ENCODE measurements at regions not wholly inside any gene's neighbourhood (a gene's known extent, or its start where the extent isn't known, plus 50 kb on each side); places are given as distances from the start of the nearest gene placed in this dataset.
"Not testable (repeated sequence)": the region's sequence is repeated elsewhere in the genome, so short reads cannot be mapped to it uniquely, and the experiment has no call there.

- CTCF ChIA-PET, result no interaction called here
- no peaks in the 10 kb centered on the region for H3F3A ChIP-seq (ENCODE audit: insufficient read depth, low read depth)
These were observed 553.0 kb downstream of the RPS29 start for GRCh38 chr14:49033131-49033530.

DNA sequence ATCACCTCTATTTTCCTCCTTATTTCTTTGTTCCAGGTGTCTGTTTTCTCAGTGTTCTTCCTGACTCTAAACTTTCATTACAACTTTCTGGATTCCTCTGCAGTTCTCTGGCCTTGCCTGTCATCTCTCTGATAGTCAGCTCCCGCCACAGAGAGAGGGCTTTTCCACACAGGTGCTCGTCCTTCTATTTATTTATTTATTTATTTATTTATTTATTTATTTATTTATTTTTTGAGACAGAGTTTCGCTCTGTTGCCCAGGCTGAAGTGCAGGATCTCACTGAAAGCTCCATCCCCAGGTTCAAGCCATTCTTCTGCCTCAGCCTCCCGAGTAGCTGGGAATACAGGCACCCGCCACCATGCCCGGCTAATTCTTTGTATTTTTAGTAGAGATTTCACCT lies 554.5 kb downstream of the RPS29 start:
- H3K4me3 ChIP-seq; H3K79me2 ChIP-seq (ENCODE audit: low read depth); H3K27ac ChIP-seq; H3K9me3 ChIP-seq (ENCODE audit: insufficient read depth, low read depth); H3K4me2 ChIP-seq; H3F3A ChIP-seq (ENCODE audit: insufficient read depth, low read depth); H2AFZ ChIP-seq; H4K20me1 ChIP-seq (ENCODE audit: insufficient read depth); intact Hi-C loops (cut with micrococcal nuclease; ENCODE audit: unreplicated experiment); DNase-seq; H3K27me3 ChIP-seq (ENCODE audit: insufficient read depth, low read depth); BruUV-seq (replicated peaks); CTCF ChIA-PET; H3K36me3 ChIP-seq (ENCODE audit: low read depth); H3K4me1 ChIP-seq (replicated peaks; ENCODE audit: insufficient read depth); H3K9me2 ChIP-seq (ENCODE audit: insufficient read depth); POLR2A ChIA-PET (ENCODE audit: unreplicated experiment): not testable (repeated sequence)

More at GRCh38 chr14:49033131-49033530, 553.0 kb downstream of the RPS29 start:
- POLR2A ChIA-PET (ENCODE audit: unreplicated experiment), result no interaction called here
- no peak for TF ChIP-seq EZH2 (IDR thresholded peaks at IDR 0.05; ENCODE audit: low read depth)
- TF ChIP-seq CTCF (conservative IDR thresholded peaks at IDR 0.05), result no peak
- no peaks in the 10 kb centered on the region for H4K20me1 ChIP-seq (ENCODE audit: insufficient read depth)
- H3K9me2 ChIP-seq (ENCODE audit: insufficient read depth), result no peaks in the 10 kb centered on the region; the same call in 1 of the 2 replicates
- no peak overlapping the region for H2AFZ ChIP-seq
- no peak overlapping the region for H3K4me2 ChIP-seq
- H3K27ac ChIP-seq, result no peak overlapping the region
- no peaks in the 10 kb centered on the region for H3K4me1 ChIP-seq (replicated peaks; ENCODE audit: insufficient read depth)
- no peak overlapping the region for H3K4me3 ChIP-seq
- no peaks in the 10 kb centered on the region for H3K9me3 ChIP-seq (ENCODE audit: insufficient read depth, low read depth)
- no peak for DNase-seq
- H3K36me3 ChIP-seq (ENCODE audit: low read depth), result no peaks in the 10 kb centered on the region
- H3K27me3 ChIP-seq (ENCODE audit: insufficient read depth, low read depth), result no peaks in the 10 kb centered on the region
- BruUV-seq (replicated peaks), result no TSS peak
- intact Hi-C loops (cut with micrococcal nuclease; ENCODE audit: unreplicated experiment), result no loop called here
- no peaks in the 10 kb centered on the region for H3K79me2 ChIP-seq (ENCODE audit: low read depth)

- BruUV-seq (replicated peaks), result no TSS peak
- H3K4me2 ChIP-seq, result no peak overlapping the region
- H2AFZ ChIP-seq, result no peak overlapping the region
- no peaks in the 10 kb centered on the region for H3K79me2 ChIP-seq (ENCODE audit: low read depth)
- H3K9me2 ChIP-seq (ENCODE audit: insufficient read depth), result no peaks in the 10 kb centered on the region
- ChIA-PET POLR2A (ENCODE audit: unreplicated experiment) (interaction anchor here (0.7 kb wide), 1 partner anchor 8 kb away, joined by 5 read pairs; no protein-coding TSS in a partner anchor), CTCF (no interaction called here)
- DNase-seq, result no peak
- H3F3A ChIP-seq (ENCODE audit: insufficient read depth, low read depth), result no peaks in the 10 kb centered on the region
- H4K20me1 ChIP-seq (ENCODE audit: insufficient read depth), result no peaks in the 10 kb centered on the region
- no peaks in the 10 kb centered on the region for H3K27me3 ChIP-seq (ENCODE audit: insufficient read depth, low read depth)
- no peaks in the 10 kb centered on the region for H3K36me3 ChIP-seq (ENCODE audit: low read depth)
- TF ChIP-seq EZH2 (IDR thresholded peaks at IDR 0.05; ENCODE audit: low read depth) (no peak), CTCF (conservative IDR thresholded peaks at IDR 0.05) (no peak)
- H3K4me1 ChIP-seq (replicated peaks; ENCODE audit: insufficient read depth), result no peaks in the 10 kb centered on the region
- H3K27ac ChIP-seq, result no peak overlapping the region
- no peaks in the 10 kb centered on the region for H3K9me3 ChIP-seq (ENCODE audit: insufficient read depth, low read depth)
- intact Hi-C loops (cut with micrococcal nuclease; ENCODE audit: unreplicated experiment), result no loop called here
- no peak overlapping the region for H3K4me3 ChIP-seq
These were observed 566.6 kb downstream of the RPS29 start for GRCh38 chr14:49019467-49020115.

DNA sequence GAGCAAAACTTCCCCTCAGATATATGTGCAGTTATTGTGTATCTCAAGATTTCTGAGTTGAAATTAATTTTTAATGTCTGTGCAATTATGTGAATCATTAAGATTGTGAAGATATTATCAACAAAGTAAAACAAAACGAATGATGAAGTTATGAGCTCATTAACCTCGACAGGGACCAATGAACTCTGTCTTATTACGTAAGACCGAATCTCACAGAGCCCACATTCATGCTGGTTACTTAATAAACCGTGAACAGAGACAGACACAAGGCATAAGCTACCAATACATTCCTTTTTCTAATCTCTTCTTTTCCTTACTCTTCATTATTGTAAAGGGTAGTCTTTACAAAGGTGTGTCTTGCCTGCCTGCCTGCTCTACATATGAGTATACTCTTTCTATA lies 568.7 kb downstream of the RPS29 start:
- H3K4me3 ChIP-seq, result no peak overlapping the region
- ChIA-PET CTCF (no interaction called here), POLR2A (ENCODE audit: unreplicated experiment) (no interaction called here)
- intact Hi-C loops (cut with micrococcal nuclease; ENCODE audit: unreplicated experiment), result no loop called here
- H3K9me2 ChIP-seq (ENCODE audit: insufficient read depth), result no peaks in the 10 kb centered on the region
- no peaks in the 10 kb centered on the region for H3K36me3 ChIP-seq (ENCODE audit: low read depth)
- no peak overlapping the region for H3K4me2 ChIP-seq
- no peaks in the 10 kb centered on the region for H3K79me2 ChIP-seq (ENCODE audit: low read depth)
- no peaks in the 10 kb centered on the region for H3K9me3 ChIP-seq (ENCODE audit: insufficient read depth, low read depth)
- no peak overlapping the region for H2AFZ ChIP-seq
- H4K20me1 ChIP-seq (ENCODE audit: insufficient read depth), result no peaks in the 10 kb centered on the region
- TF ChIP-seq EZH2 (IDR thresholded peaks at IDR 0.05; ENCODE audit: low read depth), result no peak
- TF ChIP-seq CTCF (conservative IDR thresholded peaks at IDR 0.05), result no peak
- no peak for DNase-seq
- no TSS peak for BruUV-seq (replicated peaks)
- H3K27ac ChIP-seq, result no peak overlapping the region
- H3K4me1 ChIP-seq (replicated peaks; ENCODE audit: insufficient read depth), result no peaks in the 10 kb centered on the region
- H3K27me3 ChIP-seq (ENCODE audit: insufficient read depth, low read depth), result no peaks in the 10 kb centered on the region
- H3F3A ChIP-seq (ENCODE audit: insufficient read depth, low read depth), result no peaks in the 10 kb centered on the region

Data from PC-9 (cell line).